Uterus (tissue), 2 donors: ENCODE measurements at regions not wholly inside any gene's neighbourhood (a gene's known extent, or its start where the extent isn't known, plus 50 kb on each side); places are given as distances from the start of the nearest gene placed in this dataset.

Source experiments
- CTCF ChIP-seq, 4 experiments: fragments of 200-600 bp in 2 of 4; fragments of 450-650 bp in 2 of 4; sonication (generic) in 2 of 4; IDR thresholded peaks; one replicate each; pipeline ENCODE4 v1.5.1; 2016 to 2019; ENCODE audit warnings: antibody characterized with exemption in 4 of 4, mild to moderate bottlenecking in 2 of 4, moderate library complexity in 1 of 4
- POLR2A ChIP-seq, 2 donors: fragments of 450-650 bp; IDR thresholded peaks; one replicate each; pipeline ENCODE4 v1.6.1; 2016; ENCODE audit warnings: antibody characterized with exemption in 2 of 2, mild to moderate bottlenecking in 1 of 2, moderate library complexity in 1 of 2

GRCh38 chr7:126041472-126041871, 1111.8 kb upstream of the POT1 start:
- TF ChIP-seq CTCF (IDR thresholded peaks at IDR 0.05) (no peak), POLR2A (IDR thresholded peaks at IDR 0.05) (no peak)
